AG10803 (cell line): ENCODE measurements at regions not wholly inside any gene's neighbourhood (a gene's known extent, or its start where the extent isn't known, plus 50 kb on each side); places are given as distances from the start of the nearest gene placed in this dataset.

Experiments
- DNase-seq: peaks from one replicate; pipeline ENCODE4 v3.0.0; 2010; ENCODE audit warnings: low read depth
- H3K4me3 ChIP-seq: 2 replicates; pipeline ENCODE4 v1.5.1; 2011; ENCODE audit warnings: mild to moderate bottlenecking, low read length, control low read depth
- CTCF ChIP-seq: conservative IDR thresholded peaks from 2 replicates; pipeline ENCODE4 v1.5.1; 2011; ENCODE audit warnings: mild to moderate bottlenecking, low read length, control low read depth, inconsistent platforms

GRCh38 chr18:67199993-67200617 lies 316.4 kb downstream of the DSEL start:
- peak; percentile 75 for TF ChIP-seq CTCF
- no peak overlapping the region for H3K4me3 ChIP-seq
- DNase-seq: peak; percentile 61

- no peak for TF ChIP-seq CTCF
- H3K4me3 ChIP-seq: no peak overlapping the region
Observed at GRCh38 chr18:67194886-67195285, 321.6 kb downstream of the DSEL start.

GRCh38 chr18:67192535-67192934 lies 324.0 kb downstream of the DSEL start:
- H3K4me3 ChIP-seq: no peak overlapping the region
- no peak for DNase-seq
- no peak for TF ChIP-seq CTCF

More at GRCh38 chr18:67194886-67195285, 321.6 kb downstream of the DSEL start:
- no peak for DNase-seq

- TF ChIP-seq CTCF: no peak
- H3K4me3 ChIP-seq: no peak overlapping the region
- no peak for DNase-seq
Observed at GRCh38 chr18:67183398-67183797, 333.1 kb downstream of the DSEL start.

- no peak for TF ChIP-seq CTCF
Observed at GRCh38 chr18:67179726-67180125, 336.8 kb downstream of the DSEL start.

GRCh38 chr18:67159662-67160061 lies 356.9 kb downstream of the DSEL start:
- DNase-seq: no peak
- TF ChIP-seq CTCF: no peak
- no peak overlapping the region for H3K4me3 ChIP-seq

More at GRCh38 chr18:67179726-67180125, 336.8 kb downstream of the DSEL start:
- no peak for DNase-seq
- H3K4me3 ChIP-seq: no peak overlapping the region

GRCh38 chr18:67154979-67155378 lies 361.5 kb downstream of the DSEL start:
- no peak overlapping the region for H3K4me3 ChIP-seq
- no peak for DNase-seq
- TF ChIP-seq CTCF: no peak
